Fibroblast of villous mesenchyme (primary cell): ENCODE measurements at regions not wholly inside any gene's neighbourhood (a gene's known extent, or its start where the extent isn't known, plus 50 kb on each side); places are given as distances from the start of the nearest gene placed in this dataset.

Experiments
- DNase-seq: peaks from one replicate; pipeline ENCODE4 v3.0.0-alpha.2; 2010; ENCODE audit warnings: low read depth
- H3K4me3 ChIP-seq: 2 replicates; pipeline ENCODE4 v1.5.1; 2011; ENCODE audit warnings: low read depth, mild to moderate bottlenecking, low read length
- CTCF ChIP-seq: IDR thresholded peaks from 2 replicates; pipeline ENCODE4 v1.5.1; 2012; ENCODE audit warnings: low read depth, mild to moderate bottlenecking, low read length; ENCODE audit not compliant: insufficient read depth

- TF ChIP-seq CTCF = no peak
- no peak for DNase-seq
- no peak overlapping the region for H3K4me3 ChIP-seq
Measured at GRCh38 chr4:57499786-57500185, 389.6 kb upstream of the IGFBP7 start.

DNA sequence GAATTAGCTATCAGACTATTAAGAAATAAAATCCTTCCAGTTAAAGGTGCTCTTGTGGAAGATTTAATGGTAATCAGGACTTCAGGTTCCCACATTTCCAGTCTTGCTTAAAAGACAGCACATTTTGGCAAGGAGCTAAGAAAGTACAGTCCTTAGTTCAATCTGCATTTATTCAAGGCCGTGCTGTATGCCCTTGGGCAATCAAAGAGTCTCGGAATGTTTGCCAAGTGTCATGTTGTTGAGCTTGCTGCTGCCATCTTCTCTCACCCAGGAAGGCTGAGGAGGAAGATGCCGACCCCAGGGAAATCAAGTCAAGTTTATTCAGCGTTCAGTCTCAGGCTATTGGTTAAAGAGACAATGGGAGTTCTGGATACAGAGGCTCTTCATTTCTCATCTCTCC is 388.1 kb upstream of the IGFBP7 start:
- TF ChIP-seq CTCF = no peak
- no peak for DNase-seq
- H3K4me3 ChIP-seq = no peak overlapping the region

GRCh38 chr4:57496697-57497471 is 386.7 kb upstream of the IGFBP7 start:
- DNase-seq = no peak
- H3K4me3 ChIP-seq = no peak overlapping the region
- TF ChIP-seq CTCF = no peak

GRCh38 chr4:57494821-57495220 is 384.6 kb upstream of the IGFBP7 start:
- no peak for TF ChIP-seq CTCF
- DNase-seq = no peak

DNA sequence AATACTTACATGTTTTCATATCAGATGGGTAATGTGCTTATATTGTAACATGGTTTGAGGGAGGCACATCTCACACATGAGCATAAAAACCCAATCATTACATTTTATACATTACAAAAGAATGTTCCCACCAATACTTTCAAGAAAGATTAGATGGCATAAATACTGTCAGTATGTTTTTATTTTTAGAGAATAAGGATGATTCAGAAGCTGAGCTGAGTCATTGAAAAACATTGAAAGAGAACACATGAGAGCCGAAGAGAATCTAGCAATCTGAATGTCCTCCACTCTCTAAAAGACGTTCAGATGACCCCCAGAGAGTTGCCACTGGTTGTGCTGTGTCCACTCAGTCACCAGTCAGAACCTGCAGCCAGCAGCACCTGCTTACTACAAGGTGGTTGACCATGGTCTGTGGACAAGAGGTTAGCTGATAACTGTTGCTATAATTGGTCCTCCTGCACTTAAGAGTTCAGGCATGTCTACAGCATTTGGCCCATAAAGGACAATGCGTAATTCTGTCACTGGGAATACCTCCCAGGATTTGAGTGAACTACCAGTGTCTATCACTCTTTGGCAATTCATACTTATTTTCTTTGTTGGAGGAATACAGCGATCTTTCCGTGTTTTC is 382.2 kb upstream of the IGFBP7 start:
- DNase-seq = no peak
- no peak overlapping the region for H3K4me3 ChIP-seq
- no peak for TF ChIP-seq CTCF

More at GRCh38 chr4:57494821-57495220, 384.6 kb upstream of the IGFBP7 start:
- H3K4me3 ChIP-seq = no peak overlapping the region

- no peak for DNase-seq
- no peak overlapping the region for H3K4me3 ChIP-seq
- TF ChIP-seq CTCF = no peak
Measured at GRCh38 chr4:57491388-57491787, 381.2 kb upstream of the IGFBP7 start.
